ENCODE measurements at regions not wholly inside any gene's neighbourhood (a gene's known extent, or its start where the extent isn't known, plus 50 kb on each side); places are given as distances from the start of the nearest gene placed in this dataset.

DNA sequence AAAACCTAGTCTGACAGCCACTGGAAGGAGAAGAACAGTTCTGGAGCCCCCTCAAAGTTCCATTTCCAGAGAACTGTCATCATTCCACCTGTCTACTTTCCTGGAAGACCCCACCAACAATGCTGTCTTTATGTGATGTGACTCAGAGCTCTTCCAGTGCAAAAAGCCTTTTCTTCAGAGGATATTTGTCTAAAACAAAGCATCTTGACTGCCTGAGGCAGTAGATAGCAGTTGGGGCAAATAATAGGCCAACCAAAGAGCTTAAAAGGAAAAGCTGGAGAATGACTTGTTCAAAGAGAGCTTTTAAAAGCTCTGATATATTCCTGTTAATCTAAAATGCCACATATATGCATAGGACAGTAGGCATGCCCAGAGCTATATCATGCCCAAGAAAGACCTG, 62.6 kb downstream of the MIS18A start:
- no peak for DNase-seq

DNA sequence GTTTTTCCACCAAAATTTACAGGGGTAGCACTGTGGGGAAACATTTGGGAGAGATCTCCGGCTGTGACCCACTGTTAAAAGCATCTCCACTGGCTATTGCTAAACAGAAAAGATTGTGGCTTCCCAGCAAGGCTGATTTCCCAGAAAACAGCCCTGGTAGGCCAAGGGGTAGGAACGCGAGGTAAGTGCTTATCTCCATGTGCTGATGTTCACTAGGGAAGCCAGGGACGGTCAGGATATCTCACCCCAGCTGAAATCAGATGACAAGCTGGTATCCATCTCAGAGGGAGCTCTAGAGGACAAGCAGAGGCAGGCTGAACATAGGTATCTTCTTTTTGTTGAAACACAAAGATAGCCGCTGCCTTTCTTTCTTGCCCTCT, 63.6 kb downstream of the MIS18A start:
- DNase-seq = no peak

DNA sequence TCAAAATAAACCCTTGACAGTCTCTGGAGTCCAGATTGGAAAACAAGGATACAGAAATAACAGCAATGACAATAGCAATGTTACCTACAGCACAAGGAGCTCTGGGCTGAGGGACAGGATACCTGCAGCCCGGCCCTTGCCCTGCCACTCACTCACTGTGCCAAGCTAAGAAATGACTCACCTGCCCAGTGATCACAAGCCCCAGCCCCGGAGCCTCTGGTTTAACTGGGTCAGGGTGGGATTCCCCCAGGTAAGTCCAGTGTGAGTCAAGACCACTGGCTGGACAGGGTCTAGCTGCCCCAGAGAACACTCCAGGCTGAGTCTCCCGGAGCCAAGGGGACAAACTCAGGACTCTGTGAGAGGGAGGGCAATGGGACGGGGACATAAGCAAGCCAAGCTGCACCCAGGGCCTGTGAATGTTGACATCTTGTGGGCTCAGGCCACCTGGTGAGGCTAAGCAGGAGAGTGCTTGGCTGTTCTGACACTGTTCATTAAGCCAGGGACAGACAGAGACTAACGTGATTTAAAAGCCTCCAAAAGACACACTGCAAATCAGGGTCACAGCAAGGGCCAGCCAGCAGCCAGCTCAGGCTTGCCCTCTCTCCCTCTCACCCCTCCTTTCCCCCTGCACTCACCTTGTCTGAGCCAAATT, 64.1 kb downstream of the MIS18A start:
- DNase-seq = no peak

DNA sequence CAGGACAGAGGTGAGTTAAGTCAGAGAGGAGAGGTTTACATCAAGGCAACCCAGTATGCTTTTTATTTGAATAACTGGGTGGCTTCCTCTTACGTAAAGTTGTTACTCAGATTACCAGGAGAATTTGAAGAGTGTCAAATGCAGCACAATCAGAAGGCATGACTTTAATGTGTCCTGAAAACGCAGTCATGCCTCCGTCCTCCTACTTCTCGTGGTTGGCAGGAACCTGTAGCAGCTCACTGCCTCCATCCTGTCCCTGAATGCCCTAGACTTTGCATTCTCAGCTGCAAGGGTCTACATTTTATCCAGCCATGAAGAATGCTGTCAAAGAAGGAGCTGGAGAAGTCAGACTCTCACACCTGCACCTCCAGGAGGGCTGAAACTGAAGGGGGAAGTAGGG, 66.7 kb downstream of the MIS18A start:
- no peak for DNase-seq

DNA sequence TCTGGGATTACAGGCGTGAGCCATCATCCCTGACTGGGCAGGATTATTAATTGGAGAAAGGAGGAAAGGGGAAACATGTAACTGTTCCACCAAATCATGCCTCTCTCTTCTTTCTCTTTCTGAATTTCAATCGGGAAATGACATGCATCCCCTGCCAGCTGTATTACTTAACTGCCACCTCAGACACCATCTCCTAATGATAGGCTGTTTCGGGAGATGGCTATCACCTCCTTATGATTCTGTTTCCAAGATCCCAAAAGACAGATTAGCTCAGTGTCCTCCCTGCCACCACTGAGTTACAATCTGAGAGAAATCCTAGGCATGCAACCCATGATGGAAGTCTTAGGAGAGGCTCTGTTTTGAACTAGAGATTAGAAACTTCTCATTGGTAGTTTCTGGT, 67.5 kb downstream of the MIS18A start:
- DNase-seq = no peak

DNA sequence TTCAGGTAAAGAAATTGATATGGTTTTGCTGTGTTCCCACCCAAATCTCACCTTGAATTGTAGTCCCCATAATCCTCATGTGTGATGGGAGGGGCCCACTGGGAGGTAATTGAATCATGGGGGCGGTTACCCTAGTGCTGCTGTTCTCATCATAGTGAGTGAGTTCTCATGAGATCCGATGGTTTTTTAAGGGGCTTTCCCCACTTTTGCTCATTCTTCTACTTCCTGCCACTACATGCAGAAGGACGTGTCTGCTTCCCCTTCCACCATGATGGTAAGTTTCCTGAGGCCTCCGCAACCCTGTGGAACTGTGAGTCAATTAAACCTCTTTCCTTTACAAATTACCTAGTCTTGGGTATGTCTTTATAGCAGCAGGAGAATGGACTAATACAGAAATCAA, 69.3 kb downstream of the MIS18A start:
- DNase-seq = no peak

DNA sequence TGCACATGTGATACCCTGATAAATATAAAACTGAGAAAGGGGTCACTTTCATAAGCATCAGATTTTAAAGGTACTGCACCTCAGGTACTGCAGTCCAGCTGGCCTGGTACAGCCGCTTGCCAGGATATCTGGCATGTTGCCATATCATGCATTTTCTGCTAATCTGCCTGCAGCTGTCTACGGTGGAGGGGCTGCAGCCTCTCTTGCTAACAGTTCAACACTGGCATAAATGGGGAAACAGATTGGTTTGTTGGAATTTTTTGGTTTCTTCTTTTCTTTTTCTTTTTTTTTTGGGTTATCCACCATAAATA, 71.5 kb downstream of the MIS18A start:
- no peak for DNase-seq

DNA sequence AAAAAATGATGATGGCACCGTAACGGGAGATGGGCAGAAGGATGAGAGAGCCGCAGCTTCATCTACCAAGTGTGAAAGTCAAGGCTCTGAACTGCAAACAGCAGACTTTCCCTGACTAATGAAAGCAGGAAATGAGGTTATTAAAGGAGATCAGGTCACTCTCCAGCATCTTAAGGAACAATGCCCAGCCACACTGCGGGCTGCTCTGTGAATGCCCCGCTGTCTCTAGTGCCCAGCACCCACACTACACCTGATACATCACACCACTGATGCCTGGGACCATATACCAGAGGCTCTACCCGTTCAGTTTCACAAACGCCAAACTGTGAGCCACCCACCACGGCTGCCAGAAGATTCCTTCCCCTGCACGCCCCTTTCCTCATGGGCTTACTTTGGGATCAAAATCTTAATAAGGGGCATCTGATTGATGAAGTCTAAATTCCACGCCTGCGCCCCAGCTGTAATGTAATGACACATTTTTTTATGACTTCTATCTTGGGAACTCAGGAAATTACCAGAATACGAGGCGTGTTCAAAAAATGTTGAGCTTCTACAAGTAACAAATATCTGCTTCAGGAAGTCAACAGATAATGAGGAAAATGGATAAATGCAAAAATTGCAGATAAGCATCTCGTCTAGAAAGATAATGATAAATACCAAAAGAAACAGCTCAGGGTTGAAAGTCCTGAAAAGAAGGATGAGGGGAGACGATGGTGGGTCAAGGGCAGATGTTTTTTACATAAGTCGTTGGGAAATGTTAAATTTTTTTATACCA, 72.0 kb downstream of the MIS18A start:
- no peak for DNase-seq

DNA sequence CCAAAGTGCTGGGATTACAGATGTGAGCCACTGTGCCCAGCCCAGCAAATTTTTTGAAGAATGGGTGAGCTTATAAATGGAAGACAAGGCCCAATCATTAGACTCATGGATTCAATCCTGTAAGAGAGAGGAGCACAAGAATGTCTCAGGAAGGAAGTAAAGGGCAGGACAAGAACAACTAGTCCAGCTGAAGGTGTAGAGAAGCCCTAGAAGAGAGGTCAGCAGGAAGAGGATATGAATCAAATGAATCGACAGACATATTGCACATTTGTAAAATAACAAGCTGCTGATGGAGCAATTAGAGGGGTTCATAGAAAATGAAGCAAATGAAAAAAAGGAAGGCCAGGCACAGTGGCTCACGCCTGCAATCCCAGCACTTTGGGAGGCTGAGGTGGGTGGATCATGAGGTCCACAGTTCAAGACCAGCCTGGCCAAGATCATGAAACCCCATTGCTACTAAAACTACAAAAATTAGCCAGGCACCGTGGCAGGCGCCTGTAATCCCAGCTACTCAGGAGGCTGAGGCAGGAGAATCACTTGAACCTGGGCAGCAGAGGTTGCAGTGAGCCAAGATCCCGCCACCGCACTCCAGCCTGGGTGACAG, 74.9 kb downstream of the MIS18A start:
- DNase-seq = no peak

DNA sequence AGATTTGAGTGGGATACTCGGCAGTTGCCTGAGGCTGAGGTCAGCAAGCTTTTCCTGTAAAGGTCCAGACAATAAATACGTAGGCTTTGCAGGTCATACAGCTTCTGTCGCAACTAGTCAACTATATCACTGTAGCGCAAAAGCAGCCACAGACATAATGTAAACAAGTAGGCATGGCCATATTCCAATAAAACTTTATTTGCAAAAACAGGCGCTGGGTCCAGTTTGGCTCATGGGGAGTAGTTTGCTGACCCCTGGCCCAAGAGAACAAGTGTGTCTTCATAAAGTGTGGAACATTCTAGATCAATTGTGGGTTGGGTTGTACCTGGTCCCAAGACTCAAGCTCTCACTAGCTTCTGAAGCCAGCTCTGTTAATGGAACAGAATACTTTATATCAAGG, 78.8 kb downstream of the MIS18A start:
- DNase-seq = no peak

DNA sequence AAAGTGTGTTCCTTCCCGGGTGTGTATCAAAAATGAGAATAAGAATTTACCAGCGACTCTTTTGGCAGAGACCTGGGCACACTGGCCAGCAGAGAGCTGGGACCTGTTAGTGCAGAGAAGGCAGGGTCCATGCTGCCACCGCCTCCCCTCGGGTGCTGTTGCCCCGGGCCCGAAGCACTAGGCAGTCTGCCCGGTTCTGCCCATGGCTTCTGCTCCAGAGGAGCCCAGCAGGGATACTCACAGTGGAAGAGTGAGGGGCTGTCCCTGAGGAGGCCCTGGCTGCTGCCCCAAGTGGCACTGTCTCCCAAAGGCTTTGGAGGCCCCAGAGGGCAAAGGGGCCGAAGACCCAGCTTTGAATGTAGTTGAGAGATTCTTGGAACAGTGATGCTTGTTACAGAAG, 80.5 kb downstream of the MIS18A start:
- DNase-seq = no peak

DNA sequence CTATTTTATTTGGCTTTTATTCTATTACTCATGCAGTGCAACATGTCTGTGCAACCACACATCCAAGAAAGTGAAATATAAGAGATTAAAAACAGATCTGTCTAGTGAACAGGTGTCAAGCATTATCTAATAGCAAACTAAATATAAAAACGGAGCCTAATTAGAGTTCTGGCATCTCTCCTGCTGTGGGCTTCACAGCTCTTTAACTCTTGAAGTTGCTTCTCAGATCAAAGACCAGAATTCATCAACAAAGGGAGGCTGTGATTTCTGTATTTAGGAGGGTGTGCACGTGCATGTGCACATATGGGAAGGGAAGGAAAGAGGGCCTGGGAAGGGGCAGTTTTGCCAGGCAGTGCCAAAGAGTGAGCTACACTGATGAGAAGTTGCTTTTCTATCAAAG, 81.0 kb downstream of the MIS18A start:
- no peak for DNase-seq

DNA sequence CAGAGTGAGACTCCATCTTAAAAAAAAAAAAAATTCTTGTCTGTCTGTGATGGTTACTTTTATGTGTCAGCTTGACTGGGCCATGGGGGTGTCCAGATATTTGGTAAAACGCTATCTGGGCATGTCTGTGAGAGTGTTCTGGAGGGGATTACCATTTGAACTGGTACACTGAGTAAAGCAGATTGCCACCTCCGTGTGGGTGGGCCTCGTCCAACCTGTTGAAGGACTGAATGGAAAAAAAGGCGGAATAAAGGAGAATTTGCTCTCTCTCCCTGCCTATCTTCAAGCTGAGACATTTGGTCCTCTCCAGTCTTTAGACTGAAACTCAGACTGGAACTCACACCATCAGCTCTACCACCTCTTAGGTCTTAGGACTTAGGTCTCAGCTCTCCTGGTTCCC, 82.8 kb downstream of the MIS18A start:
- no peak for DNase-seq

DNA sequence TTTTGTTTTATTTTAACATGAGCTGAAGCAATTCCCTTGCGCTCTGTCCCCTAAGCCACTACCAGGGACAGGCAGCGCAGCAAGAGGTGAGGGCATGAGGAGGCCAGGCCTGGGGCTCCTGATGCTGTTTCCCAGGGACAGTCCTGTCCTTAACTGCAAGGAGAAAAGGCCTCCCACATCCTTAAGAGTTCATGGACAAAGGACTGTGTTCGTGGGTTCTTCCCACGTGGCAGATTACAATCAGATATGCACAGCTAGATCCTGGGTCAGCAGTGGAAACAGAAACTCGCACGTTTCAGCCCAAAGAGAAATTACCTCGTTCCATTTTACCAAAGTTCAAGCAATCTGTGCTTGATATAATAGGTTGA, 85.8 kb downstream of the MIS18A start:
- no peak for DNase-seq

DNA sequence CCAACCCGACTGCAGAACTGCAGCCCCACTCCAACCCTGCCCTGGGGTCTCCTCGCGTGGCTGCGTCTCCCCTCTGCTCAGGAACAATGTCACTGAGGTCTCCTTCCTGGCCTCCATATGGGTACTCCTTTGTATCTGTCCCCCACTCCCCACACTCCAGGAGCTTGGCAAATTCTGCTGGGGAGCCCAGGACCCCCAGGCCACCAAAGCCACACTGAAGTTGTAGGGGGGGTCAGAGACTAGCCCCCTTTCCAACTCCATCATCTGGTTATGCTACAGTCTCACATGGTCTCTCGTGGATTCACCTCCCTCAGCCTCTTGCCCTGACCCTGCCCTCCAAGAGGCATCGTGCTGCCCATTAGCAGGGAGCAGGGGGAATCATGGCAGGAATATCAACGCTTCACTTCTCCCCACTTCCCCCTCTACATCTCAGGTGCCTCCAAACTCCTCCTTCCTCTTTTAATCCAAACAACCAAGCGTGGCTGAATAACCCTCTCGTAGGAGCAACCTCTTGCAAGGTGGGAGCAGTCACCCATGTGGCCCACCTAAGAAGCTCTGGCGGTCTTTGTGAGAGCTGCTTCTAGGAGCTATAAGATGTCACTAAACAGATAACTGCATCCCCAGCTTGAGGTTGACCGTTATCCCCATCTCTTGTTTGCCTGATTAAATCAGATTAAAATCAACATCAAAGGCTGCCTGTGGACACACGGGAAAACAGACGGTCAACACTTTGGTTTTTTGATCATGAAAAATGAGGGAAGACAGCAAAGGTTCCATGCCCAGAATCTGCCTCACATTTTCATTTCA, 86.4 kb downstream of the MIS18A start:
- DNase-seq = no peak

DNA sequence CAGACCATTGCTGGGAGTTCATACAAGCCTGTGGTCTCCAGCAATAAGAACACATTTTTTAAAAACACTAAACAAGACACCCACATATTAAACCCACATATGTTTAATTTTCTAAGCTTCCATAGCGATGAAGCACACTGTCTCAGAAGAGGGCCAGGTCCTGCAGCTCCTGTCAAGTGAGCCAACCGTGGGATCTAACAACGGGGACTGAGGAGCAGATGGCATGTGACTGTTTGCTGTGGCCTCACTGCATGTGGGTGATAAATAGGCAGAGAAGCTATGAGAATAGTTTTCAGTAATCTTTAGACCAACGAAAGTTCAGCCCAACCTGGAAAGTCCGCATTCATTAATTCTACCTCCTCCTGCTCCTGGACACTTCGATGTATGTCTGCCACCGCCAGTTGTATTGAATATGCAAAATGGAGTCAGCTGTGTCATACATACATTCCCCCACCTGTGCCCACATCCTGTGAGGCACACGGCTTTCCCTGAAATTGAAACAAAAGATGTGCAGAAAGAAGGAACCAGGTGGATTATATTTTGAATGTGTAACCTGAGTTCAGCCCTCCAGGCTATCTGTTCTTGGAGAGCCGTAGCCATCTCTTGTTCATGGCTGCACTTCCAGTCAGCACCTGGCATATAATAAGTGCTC, 88.2 kb downstream of the MIS18A start:
- DNase-seq = no peak

DNA sequence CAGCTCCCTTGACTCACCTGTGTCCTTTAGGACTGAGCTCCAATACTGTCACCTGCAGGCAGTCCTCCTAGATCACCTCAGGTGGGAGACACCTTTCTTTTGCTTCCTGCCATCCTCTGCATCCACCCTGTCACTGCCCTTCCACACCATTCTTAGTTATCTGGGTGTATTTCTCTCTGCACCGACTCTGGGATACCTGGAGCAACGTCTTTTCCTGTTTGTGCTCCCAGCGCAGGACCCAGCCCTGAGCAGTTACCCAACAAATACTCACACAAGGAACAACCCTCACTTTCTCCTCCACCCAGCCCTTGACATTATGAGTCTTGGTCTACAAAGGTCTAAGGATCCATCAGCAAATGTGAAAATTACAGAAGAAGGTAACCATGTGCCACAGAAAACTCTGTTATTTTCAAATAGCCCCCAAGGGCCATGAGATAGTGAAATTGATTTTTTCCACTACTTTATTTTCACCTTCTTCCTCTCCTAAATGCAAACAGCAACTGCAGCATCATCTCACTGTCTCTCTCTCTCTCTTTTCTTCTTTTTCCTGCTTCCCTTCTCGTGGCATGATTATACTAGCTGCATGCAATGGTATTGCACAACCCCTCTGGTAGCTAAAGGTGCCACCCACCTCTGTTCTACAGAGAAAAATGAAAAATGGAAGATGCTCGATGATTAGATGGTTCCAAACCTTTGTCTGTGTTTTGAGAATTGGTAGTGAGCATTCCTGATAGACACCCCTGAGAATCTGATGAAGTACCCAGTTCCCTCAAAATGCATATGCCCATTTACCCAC, 89.0 kb downstream of the MIS18A start:
- no peak for DNase-seq

DNA sequence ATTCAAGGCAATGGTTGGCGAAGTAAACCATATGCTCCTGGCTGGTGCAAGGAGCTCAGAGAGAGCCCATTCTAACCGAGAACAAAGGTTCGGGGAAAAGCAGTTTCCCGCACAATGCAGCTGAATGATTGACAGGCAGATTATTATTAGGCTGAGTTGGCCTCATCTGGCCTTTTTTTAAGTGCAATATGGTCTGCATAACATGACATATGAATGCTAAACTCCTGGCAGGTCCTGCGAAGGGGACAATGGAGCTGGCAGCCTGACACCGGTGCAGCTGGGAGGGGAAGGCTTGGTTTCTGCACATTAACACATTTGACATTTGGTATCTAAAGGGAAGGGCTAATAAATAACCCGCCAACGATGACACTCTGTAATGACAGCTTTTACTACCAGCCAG, 92.0 kb downstream of the MIS18A start:
- DNase-seq = no peak

DNA sequence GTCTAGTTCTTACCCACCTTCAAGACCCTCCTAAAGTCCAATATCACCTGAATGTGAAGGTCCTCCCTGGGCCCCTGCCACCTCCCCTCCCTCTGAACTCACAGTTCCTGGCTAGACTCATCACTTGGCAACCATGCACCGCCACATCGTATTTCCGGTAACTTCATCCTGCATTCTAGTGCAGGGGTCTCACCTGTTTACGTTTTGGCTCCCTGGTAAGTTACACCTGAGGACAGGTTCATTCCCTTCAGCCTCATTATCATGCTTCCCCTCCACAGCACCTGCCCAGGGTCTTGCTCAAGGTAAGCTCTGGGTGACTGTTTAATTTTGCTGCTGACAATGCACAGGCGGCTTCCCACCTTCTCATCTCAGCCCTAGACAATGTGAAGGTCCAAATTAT, 93.1 kb downstream of the MIS18A start:
- no peak for DNase-seq

DNA sequence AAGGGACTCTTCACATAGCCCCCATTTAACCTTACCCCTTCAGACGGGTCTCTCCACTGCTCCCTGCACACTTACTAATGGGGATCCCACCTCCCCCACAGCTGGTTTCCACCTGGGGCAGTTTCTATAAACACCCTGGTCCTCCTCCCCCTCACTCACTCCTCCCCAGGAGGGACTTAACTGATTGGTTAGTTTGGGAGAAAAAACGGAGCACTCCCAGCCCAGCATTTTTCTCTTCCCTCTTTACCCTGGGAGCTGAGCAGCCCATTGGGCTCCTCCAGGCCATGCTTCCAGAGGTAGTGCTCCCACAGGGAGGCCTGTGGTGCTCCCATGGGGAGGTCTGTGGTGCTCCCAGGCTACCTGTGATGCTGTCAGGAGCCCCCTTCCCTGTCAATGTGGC, 93.7 kb downstream of the MIS18A start:
- no peak for DNase-seq

DNA sequence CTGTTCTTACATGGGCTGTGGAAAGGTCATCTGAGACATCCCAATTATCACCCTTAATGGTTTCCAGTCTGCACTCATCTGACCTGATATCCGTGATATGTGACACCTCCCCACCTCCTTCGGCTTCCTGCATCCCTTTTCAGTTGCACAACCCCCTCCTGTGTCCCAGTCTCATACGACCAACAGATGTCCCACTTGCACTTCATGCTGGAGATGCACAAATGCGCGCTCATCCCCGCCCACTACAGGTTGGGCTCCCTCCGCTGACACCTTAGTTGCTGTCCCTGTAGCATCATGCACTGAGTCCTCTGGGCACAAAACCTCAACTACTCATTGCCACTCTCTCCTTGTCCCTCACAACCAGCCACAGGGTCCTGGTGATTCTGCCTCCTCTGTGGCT, 94.4 kb downstream of the MIS18A start:
- no peak for DNase-seq

DNA sequence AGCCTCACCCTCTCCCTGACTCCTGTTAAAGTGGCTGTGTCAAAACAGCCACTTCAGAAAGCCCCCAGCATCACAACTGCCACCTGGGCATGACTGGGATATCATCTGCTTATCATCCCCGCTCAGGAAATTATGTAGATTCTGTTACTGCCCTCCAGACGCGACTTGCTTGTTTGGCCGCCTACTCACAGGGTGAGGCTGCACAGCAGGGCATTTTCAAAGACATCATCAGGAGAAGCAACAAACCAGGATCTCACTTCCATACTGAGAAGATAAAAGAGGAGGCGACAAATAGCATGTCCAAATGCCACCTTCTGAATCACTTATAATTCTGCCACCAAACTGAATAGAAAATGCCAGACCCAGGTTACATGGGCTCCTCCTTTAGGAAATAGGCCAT, 94.8 kb downstream of the MIS18A start:
- no peak for DNase-seq

Measured in C1 segment of cervical spinal cord (tissue), 14 donors.